ENCODE measurements at regions not wholly inside any gene's neighbourhood (a gene's known extent, or its start where the extent isn't known, plus 50 kb on each side); places are given as distances from the start of the nearest gene placed in this dataset.
A peak's percentile ranks its signal among the peaks of the same experiment; 100 is the strongest.

- Mint-ChIP-seq H3K4me1 (peaks cover 17 to 42% (median 39%) of the 10 kb centered on the region in 4 donors), H3K27ac (peak overlapping the region in 3 of 10 donors; percentile 37 to 53 (median 48)), H3K27me3 (no peaks in the 10 kb centered on the region), H3K9me3 (no peaks in the 10 kb centered on the region), H3K36me3 (no peaks in the 10 kb centered on the region), H3K4me3 (peak overlapping the region in 3 of 10 donors; percentile 62 to 83 (median 63))
- ATAC-seq (no peak), DNase-seq (no peak)
- POLR2A ChIA-PET: no interaction called here
These were observed 190.6 kb upstream of the CIBAR2 start for GRCh38 chr16:85302848-85303353.

- POLR2A ChIA-PET: interaction anchor here (2.4 kb wide), 1 partner anchor 313 kb away, joined by 9 read pairs; no protein-coding TSS in a partner anchor
- Mint-ChIP-seq H3K27ac (peak overlapping the region in 5 of 10 donors; percentile 37 to 77 (median 52)), H3K36me3 (no peaks in the 10 kb centered on the region), H3K27me3 (no peaks in the 10 kb centered on the region), H3K4me3 (peak overlapping the region in 7 of 10 donors; percentile 39 to 83 (median 63)), H3K4me1 (peaks cover 19 to 47% (median 44%) of the 10 kb centered on the region in 4 donors), H3K9me3 (no peaks in the 10 kb centered on the region)
- DNase-seq (peak; percentile 62 to 88 (median 76)), ATAC-seq (peak; percentile 36 to 54)
These were observed 191.1 kb upstream of the CIBAR2 start for GRCh38 chr16:85303354-85303883.

GRCh38 chr16:85304337-85304736 lies 192.1 kb upstream of the CIBAR2 start:
- Mint-ChIP-seq H3K4me1 (peaks cover 22 to 54% (median 52%) of the 10 kb centered on the region in 4 donors), H3K27me3 (no peaks in the 10 kb centered on the region), H3K36me3 (no peaks in the 10 kb centered on the region), H3K4me3 (peak overlapping the region in 7 of 10 donors; percentile 19 to 72 (median 43)), H3K27ac (peak overlapping the region in 8 of 10 donors; percentile 53 to 92 (median 82)), H3K9me3 (no peaks in the 10 kb centered on the region)
- DNase-seq: peak in 1 of 10 donors; percentile 21
- no peak for ATAC-seq
- POLR2A ChIA-PET: interaction anchor here (1.1 to 2.4 kb wide), 5 partner anchors 26 to 312 kb away, joined by 3 to 9 read pairs (median 4); no protein-coding TSS in a partner anchor

- DNase-seq (peak; percentile 62 to 90 (median 82)), ATAC-seq (peak; percentile 83 to 88)
- Mint-ChIP-seq H3K9me3 (no peaks in the 10 kb centered on the region), H3K4me1 (peaks cover 30 to 69% (median 66%) of the 10 kb centered on the region in 4 donors), H3K4me3 (peak overlapping the region; percentile 0 to 74 (median 62)), H3K27me3 (no peaks in the 10 kb centered on the region), H3K36me3 (no peaks in the 10 kb centered on the region), H3K27ac (peak overlapping the region; percentile 84 to 96 (median 93))
- POLR2A ChIA-PET: interaction anchor here (0.6 to 4.3 kb wide), 8 partner anchors 20 to 142 kb away, joined by 3 to 30 read pairs (median 4); no protein-coding TSS in a partner anchor
These were observed 194.0 kb upstream of the CIBAR2 start for GRCh38 chr16:85306071-85306792.

GRCh38 chr16:85306793-85307551 lies 194.7 kb upstream of the CIBAR2 start:
- Mint-ChIP-seq H3K4me3 (peak overlapping the region in 7 of 10 donors; percentile 10 to 74 (median 66)), H3K27me3 (no peaks in the 10 kb centered on the region), H3K9me3 (no peaks in the 10 kb centered on the region), H3K36me3 (no peaks in the 10 kb centered on the region), H3K4me1 (peaks cover 33 to 76% (median 72%) of the 10 kb centered on the region in 4 donors), H3K27ac (peak overlapping the region; percentile 84 to 96 (median 94))
- no peak for ATAC-seq
- no peak for DNase-seq
- POLR2A ChIA-PET: interaction anchor here (0.7 to 4.3 kb wide), 7 partner anchors 19 to 309 kb away, joined by 3 to 30 read pairs (median 5); no protein-coding TSS in a partner anchor

- no peak for ATAC-seq
- Mint-ChIP-seq H3K36me3 (no peaks in the 10 kb centered on the region), H3K4me1 (peaks cover 37 to 83% (median 77%) of the 10 kb centered on the region in 4 donors), H3K9me3 (no peaks in the 10 kb centered on the region), H3K27me3 (peaks cover 0 to 2% (median 0%) of the 10 kb centered on the region in 5 donors), H3K27ac (peak overlapping the region; percentile 83 to 94 (median 91)), H3K4me3 (peak overlapping the region in 9 of 10 donors; percentile 10 to 77 (median 61))
- POLR2A ChIA-PET: interaction anchor here (0.7 to 5.6 kb wide), 8 partner anchors 14 to 310 kb away, joined by 3 to 38 read pairs (median 6); no protein-coding TSS in a partner anchor
- DNase-seq: no peak
These were observed 195.5 kb upstream of the CIBAR2 start for GRCh38 chr16:85307552-85308364.

GRCh38 chr16:85308611-85309540 lies 196.6 kb upstream of the CIBAR2 start:
- Mint-ChIP-seq H3K27ac (peak overlapping the region; percentile 83 to 94 (median 92)), H3K9me3 (no peaks in the 10 kb centered on the region), H3K36me3 (no peaks in the 10 kb centered on the region), H3K27me3 (peaks cover 0 to 2% (median 0%) of the 10 kb centered on the region in 5 donors), H3K4me1 (peaks cover 35 to 77% (median 76%) of the 10 kb centered on the region in 4 donors), H3K4me3 (peak overlapping the region; percentile 51 to 86 (median 67))
- peak in 1 of 10 donors; percentile 21 for DNase-seq
- POLR2A ChIA-PET: interaction anchor here (0.5 to 5.6 kb wide), 11 partner anchors 10 to 462 kb away, joined by 3 to 38 read pairs (median 3); partner anchors contain the start of gene GSE1
- ATAC-seq: no peak

- no peaks in the 10 kb centered on the region for H3K9me3 Mint-ChIP-seq
- peaks cover 0 to 2% (median 0%) of the 10 kb centered on the region in 5 donors for H3K27me3 Mint-ChIP-seq
- peak overlapping the region; percentile 56 to 86 (median 76) for H3K4me3 Mint-ChIP-seq
- no peaks in the 10 kb centered on the region for H3K36me3 Mint-ChIP-seq
- H3K27ac Mint-ChIP-seq: peak overlapping the region; percentile 73 to 94 (median 90)
- peak in 4 of 10 donors; percentile 33 to 40 (median 36) for DNase-seq
- peak in 1 of 2 donors; percentile 16 for ATAC-seq
- H3K4me1 Mint-ChIP-seq: peaks cover 32 to 75% (median 68%) of the 10 kb centered on the region in 4 donors
- POLR2A ChIA-PET: interaction anchor here (0.5 to 5.6 kb wide), 6 partner anchors 19 to 461 kb away, joined by 3 to 38 read pairs (median 4); partner anchors contain the start of gene GSE1
These were observed 197.7 kb upstream of the CIBAR2 start for GRCh38 chr16:85309656-85310587.

GRCh38 chr16:85310868-85311585 lies 198.8 kb upstream of the CIBAR2 start:
- peak; percentile 66 to 72 for ATAC-seq
- POLR2A ChIA-PET: interaction anchor here (0.7 to 5.6 kb wide), 7 partner anchors 10 to 423 kb away, joined by 3 to 38 read pairs (median 4); no protein-coding TSS in a partner anchor

More at GRCh38 chr16:85310868-85311585, 198.8 kb upstream of the CIBAR2 start:
- H3K27ac Mint-ChIP-seq: peak overlapping the region; percentile 66 to 92 (median 84)
- H3K36me3 Mint-ChIP-seq: no peaks in the 10 kb centered on the region
- H3K27me3 Mint-ChIP-seq: peaks cover 0 to 2% (median 0%) of the 10 kb centered on the region in 5 donors
- no peaks in the 10 kb centered on the region for H3K9me3 Mint-ChIP-seq
- peak overlapping the region; percentile 62 to 83 (median 75) for H3K4me3 Mint-ChIP-seq
- peaks cover 30 to 67% (median 61%) of the 10 kb centered on the region in 4 donors for H3K4me1 Mint-ChIP-seq
- DNase-seq: peak in 7 of 10 donors; percentile 28 to 61 (median 45)
